H9 (cell line): ENCODE measurements at regions not wholly inside any gene's neighbourhood (a gene's known extent, or its start where the extent isn't known, plus 50 kb on each side); places are given as distances from the start of the nearest gene placed in this dataset.

Experiments used
- DNase-seq: peaks from one replicate; pipeline ENCODE4 v3.0.0-alpha.2; 2017
- H2AFZ ChIP-seq: one replicate; pipeline ENCODE4 v1.6.1; 2013; ENCODE audit warnings: mild to moderate bottlenecking, low read length, control low read depth, moderate library complexity
- H2AK5ac ChIP-seq: 2 replicates; pipeline ENCODE4 v1.6.1; 2013; ENCODE audit warnings: low read length, control low read depth, mixed read lengths; ENCODE audit not compliant: insufficient read length
- H2BK120ac ChIP-seq: one replicate; pipeline ENCODE4 v1.6.1; 2013; ENCODE audit warnings: low read depth, mild to moderate bottlenecking, low read length, control low read depth, inconsistent platforms; ENCODE audit not compliant: poor library complexity, severe bottlenecking
- H2BK12ac ChIP-seq: 2 replicates; pipeline ENCODE4 v1.6.1; 2013; ENCODE audit warnings: low read length, control low read depth, mixed read lengths, low read depth; ENCODE audit not compliant: insufficient read length
- H2BK15ac ChIP-seq: 2 replicates; pipeline ENCODE4 v1.6.1; 2013; ENCODE audit warnings: low read depth, low read length, control low read depth
- H2BK20ac ChIP-seq: one replicate; pipeline ENCODE4 v1.6.1; 2013; ENCODE audit warnings: low read depth, mild to moderate bottlenecking, low read length, control low read depth, inconsistent platforms; ENCODE audit not compliant: poor library complexity, severe bottlenecking
- H2BK5ac ChIP-seq: 2 replicates; pipeline ENCODE4 v1.6.1; 2013; ENCODE audit warnings: low read length, control low read depth, mixed read lengths; ENCODE audit not compliant: insufficient read length
- H3K14ac ChIP-seq: 2 replicates; pipeline ENCODE4 v1.6.1; 2013; ENCODE audit warnings: low read length, control low read depth; ENCODE audit not compliant: insufficient read depth
- H3K18ac ChIP-seq: 2 replicates; pipeline ENCODE4 v1.6.1; 2013; ENCODE audit warnings: low read depth, mild to moderate bottlenecking, mixed read lengths, low read length, control low read depth; ENCODE audit not compliant: insufficient read length
- H3K23ac ChIP-seq: 2 replicates; pipeline ENCODE4 v1.6.1; 2013; ENCODE audit warnings: low read length, control low read depth, mixed read lengths, low read depth; ENCODE audit not compliant: insufficient read length
- H3K23me2 ChIP-seq: 2 replicates; pipeline ENCODE4 v1.6.1; 2013; ENCODE audit warnings: low read depth, mild to moderate bottlenecking, mixed read lengths, low read length, control low read depth; ENCODE audit not compliant: insufficient read length, poor library complexity, severe bottlenecking
- H3K27ac ChIP-seq: 2 replicates; pipeline ENCODE4 v1.5.1; 2013; ENCODE audit warnings: low read length, control low read depth, mixed read lengths, low read depth; ENCODE audit not compliant: insufficient read length
- H3K27me3 ChIP-seq: 2 replicates; pipeline ENCODE4 v1.6.1; 2013; ENCODE audit warnings: low read length, control low read depth, inconsistent platforms; ENCODE audit not compliant: insufficient read depth
- H3K4ac ChIP-seq: 2 replicates; pipeline ENCODE4 v1.6.1; 2013; ENCODE audit warnings: low read depth, mild to moderate bottlenecking, control low read depth, inconsistent platforms, low read length, moderate library complexity
- H3K4me1 ChIP-seq: 2 replicates; pipeline ENCODE4 v1.6.1; 2013; ENCODE audit warnings: low read length, control low read depth, inconsistent platforms; ENCODE audit not compliant: insufficient read depth
- H3K4me2 ChIP-seq: 2 replicates; pipeline ENCODE4 v1.6.1; 2013; ENCODE audit warnings: low read length, control low read depth, mixed read lengths; ENCODE audit not compliant: insufficient read length, insufficient read depth
- H3K56ac ChIP-seq: 2 replicates; pipeline ENCODE4 v1.6.1; 2013; ENCODE audit warnings: low read depth, mild to moderate bottlenecking, mixed read lengths, low read length, control low read depth; ENCODE audit not compliant: insufficient read length
- H3K79me1 ChIP-seq: 2 replicates; pipeline ENCODE4 v1.6.1; 2013; ENCODE audit warnings: low read depth, mild to moderate bottlenecking, moderate library complexity, low read length, control low read depth, inconsistent platforms; ENCODE audit not compliant: insufficient read depth, poor library complexity, severe bottlenecking
- H3K79me2 ChIP-seq: 2 replicates; pipeline ENCODE4 v1.6.1; 2013; ENCODE audit warnings: low read length, control low read depth, inconsistent platforms; ENCODE audit not compliant: insufficient read depth
- H3K9ac ChIP-seq: 2 replicates; pipeline ENCODE4 v1.6.1; 2013; ENCODE audit warnings: low read length, control low read depth, mixed read lengths; ENCODE audit not compliant: insufficient read length; ENCODE audit errors: extremely low read depth
- H3K9me3 ChIP-seq: one replicate; pipeline ENCODE4 v1.6.1; 2013; ENCODE audit warnings: low read depth, low read length, inconsistent platforms; ENCODE audit not compliant: control insufficient read depth
- H3T11ph ChIP-seq: one replicate; pipeline ENCODE4 v1.6.1; 2013; ENCODE audit warnings: mild to moderate bottlenecking, low read length, control low read depth, inconsistent platforms
- H4K20me1 ChIP-seq: one replicate; pipeline ENCODE4 v1.6.1; 2013; ENCODE audit not compliant: control insufficient read depth, insufficient read length, insufficient read depth
- H4K5ac ChIP-seq: 2 replicates; pipeline ENCODE4 v1.6.1; 2013; ENCODE audit warnings: low read depth, mild to moderate bottlenecking, mixed read lengths, low read length, control low read depth; ENCODE audit not compliant: insufficient read length
- H4K8ac ChIP-seq: replicated peaks from 2 replicates; pipeline ENCODE4 v1.6.1; 2013; ENCODE audit warnings: low read length, control low read depth, mixed read lengths, low read depth; ENCODE audit not compliant: insufficient read length
- H4K91ac ChIP-seq: 2 replicates; pipeline ENCODE4 v1.6.1; 2013; ENCODE audit warnings: low read depth, mild to moderate bottlenecking, moderate library complexity, mixed read lengths, low read length, control low read depth; ENCODE audit not compliant: insufficient read length
- H3K27ac Mint-ChIP-seq, 3 experiments: 2 replicates in 2 of 3; 3 replicates in 1 of 3; pipeline ENCODE4 v1.8.0; 2020 to 2021; ENCODE audit warnings: mixed read lengths in 3 of 3, mild to moderate bottlenecking in 1 of 3, moderate library complexity in 1 of 3
- H3K27me3 Mint-ChIP-seq: 2 replicates; pipeline ENCODE4 v1.8.0; 2021; ENCODE audit warnings: low read depth, mild to moderate bottlenecking, moderate library complexity, mixed read lengths
- H3K36me3 Mint-ChIP-seq, 3 experiments: 2 replicates in 2 of 3; 3 replicates in 1 of 3; pipeline ENCODE4 v1.8.0; 2020 to 2021; ENCODE audit warnings: low read depth in 3 of 3, mixed read lengths in 3 of 3; ENCODE audit not compliant: insufficient read depth in 1 of 3
- H3K4me1 Mint-ChIP-seq, 2 experiments: 2 replicates each; pipeline ENCODE4 v1.8.0; 2020; ENCODE audit warnings: mixed read lengths in 2 of 2
- H3K4me3 Mint-ChIP-seq, 2 experiments: 2 replicates in 1 of 2; 3 replicates in 1 of 2; pipeline ENCODE4 v1.8.0; 2020 to 2021; ENCODE audit warnings: mild to moderate bottlenecking in 2 of 2, mixed read lengths in 2 of 2, moderate library complexity in 1 of 2
- H3K9me3 Mint-ChIP-seq, 2 experiments: 2 replicates in 1 of 2; 3 replicates in 1 of 2; pipeline ENCODE4 v1.8.0; 2020; ENCODE audit warnings: mild to moderate bottlenecking in 2 of 2, mixed read lengths in 2 of 2, moderate library complexity in 1 of 2
- WGBS: extraction: QIAGEN DNeasy Blood & Tissue Kit; methylation state at CpG from one replicate; pipeline ENCODE4 v1.1.7; 2013; ENCODE audit warnings: missing lambda C conversion rate, low lambda C conversion rate, mixed read lengths; ENCODE audit not compliant: insufficient read length; ENCODE audit errors: extremely low coverage; 5-methylcytosine and 5-hydroxymethylcytosine counted together
- TF ChIP-seq, protein P1 (sequence below): fragments of 200-600 bp; sonication (generic); conservative IDR thresholded peaks from 3 replicates; pipeline ENCODE4 v1.8.0; 2021; ENCODE audit warnings: antibody characterized with exemption, mild to moderate bottlenecking

DNA sequence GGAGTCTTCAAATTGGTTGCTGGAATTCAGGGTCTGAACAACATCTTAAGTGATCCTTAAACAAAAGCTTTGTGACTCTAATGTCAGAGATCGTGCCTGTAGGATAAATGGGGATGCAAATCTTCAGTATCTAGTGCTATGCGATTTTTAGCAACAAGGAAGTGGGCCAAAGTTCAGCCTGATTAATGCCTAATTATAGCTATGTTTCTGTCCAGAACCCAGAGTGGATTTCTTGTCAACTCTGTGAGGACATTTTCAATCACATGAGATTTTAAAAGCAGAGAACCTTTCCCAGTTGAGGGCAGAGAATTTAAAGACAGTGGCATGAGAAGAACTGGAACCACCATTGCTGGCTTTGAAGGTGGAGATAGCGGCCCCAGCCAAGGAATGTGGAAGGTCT lies 84.3 kb upstream of the PCDH9 start:
- Mint-ChIP-seq H3K27ac (no peak overlapping the region), H3K4me3 (no peak overlapping the region), H3K27me3 (no peaks in the 10 kb centered on the region), H3K36me3 (no peaks in the 10 kb centered on the region), H3K4me1 (no peaks in the 10 kb centered on the region), H3K9me3 (no peaks in the 10 kb centered on the region)
- no peak overlapping the region for H2BK20ac ChIP-seq
- H3K79me1 ChIP-seq = no peaks in the 10 kb centered on the region
- no peak overlapping the region for H3K14ac ChIP-seq
- no peak overlapping the region for H2AK5ac ChIP-seq
- no peak overlapping the region for H3K18ac ChIP-seq
- H2BK5ac ChIP-seq = no peak overlapping the region
- no peak overlapping the region for H3T11ph ChIP-seq
- H3K23me2 ChIP-seq = no peaks in the 10 kb centered on the region
- H3K4me1 ChIP-seq = no peaks in the 10 kb centered on the region
- no peak overlapping the region for H3K27ac ChIP-seq
- H3K9me3 ChIP-seq = no peaks in the 10 kb centered on the region
- no peaks in the 10 kb centered on the region for H4K20me1 ChIP-seq
- WGBS = no CpG with 5 or more reads among the region's 3 CpGs
- no peak overlapping the region for H4K91ac ChIP-seq
- TF ChIP-seq, protein P1, sequence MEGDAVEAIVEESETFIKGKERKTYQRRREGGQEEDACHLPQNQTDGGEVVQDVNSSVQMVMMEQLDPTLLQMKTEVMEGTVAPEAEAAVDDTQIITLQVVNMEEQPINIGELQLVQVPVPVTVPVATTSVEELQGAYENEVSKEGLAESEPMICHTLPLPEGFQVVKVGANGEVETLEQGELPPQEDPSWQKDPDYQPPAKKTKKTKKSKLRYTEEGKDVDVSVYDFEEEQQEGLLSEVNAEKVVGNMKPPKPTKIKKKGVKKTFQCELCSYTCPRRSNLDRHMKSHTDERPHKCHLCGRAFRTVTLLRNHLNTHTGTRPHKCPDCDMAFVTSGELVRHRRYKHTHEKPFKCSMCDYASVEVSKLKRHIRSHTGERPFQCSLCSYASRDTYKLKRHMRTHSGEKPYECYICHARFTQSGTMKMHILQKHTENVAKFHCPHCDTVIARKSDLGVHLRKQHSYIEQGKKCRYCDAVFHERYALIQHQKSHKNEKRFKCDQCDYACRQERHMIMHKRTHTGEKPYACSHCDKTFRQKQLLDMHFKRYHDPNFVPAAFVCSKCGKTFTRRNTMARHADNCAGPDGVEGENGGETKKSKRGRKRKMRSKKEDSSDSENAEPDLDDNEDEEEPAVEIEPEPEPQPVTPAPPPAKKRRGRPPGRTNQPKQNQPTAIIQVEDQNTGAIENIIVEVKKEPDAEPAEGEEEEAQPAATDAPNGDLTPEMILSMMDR = no peak
- no peak overlapping the region for H3K4ac ChIP-seq
- no peak overlapping the region for H4K5ac ChIP-seq
- no peak overlapping the region for H2BK15ac ChIP-seq
- H2AFZ ChIP-seq = no peak overlapping the region
- no peak overlapping the region for H3K23ac ChIP-seq
- no peak overlapping the region for H3K9ac ChIP-seq
- no peak overlapping the region for H3K4me2 ChIP-seq
- H4K8ac ChIP-seq = no peak overlapping the region
- no peak for DNase-seq
- no peak overlapping the region for H2BK120ac ChIP-seq
- H2BK12ac ChIP-seq = no peak overlapping the region
- H3K79me2 ChIP-seq = no peaks in the 10 kb centered on the region
- H3K56ac ChIP-seq = no peak overlapping the region
- H3K27me3 ChIP-seq = no peaks in the 10 kb centered on the region
